A673 (cell line): ENCODE measurements at regions not wholly inside any gene's neighbourhood (a gene's known extent, or its start where the extent isn't known, plus 50 kb on each side); places are given as distances from the start of the nearest gene placed in this dataset.

Experiments used
- EZH2 ChIP-seq: fragments of 200-600 bp; sonication (generic); IDR thresholded peaks from 2 replicates; pipeline ENCODE4 v1.6.1; 2017; ENCODE audit warnings: borderline replicate concordance, low read depth, mild to moderate bottlenecking, mixed read lengths, antibody characterized with exemption, low read length; ENCODE audit not compliant: poor library complexity, severe bottlenecking
- TF ChIP-seq, protein P1 (sequence below): fragments of 300-800, 200-600 bp; sonication (generic); conservative IDR thresholded peaks from 2 replicates; pipeline ENCODE4 v1.5.1; 2017; ENCODE audit warnings: low read depth, mild to moderate bottlenecking, antibody characterized with exemption, low read length, moderate library complexity, mixed read lengths

DNA sequence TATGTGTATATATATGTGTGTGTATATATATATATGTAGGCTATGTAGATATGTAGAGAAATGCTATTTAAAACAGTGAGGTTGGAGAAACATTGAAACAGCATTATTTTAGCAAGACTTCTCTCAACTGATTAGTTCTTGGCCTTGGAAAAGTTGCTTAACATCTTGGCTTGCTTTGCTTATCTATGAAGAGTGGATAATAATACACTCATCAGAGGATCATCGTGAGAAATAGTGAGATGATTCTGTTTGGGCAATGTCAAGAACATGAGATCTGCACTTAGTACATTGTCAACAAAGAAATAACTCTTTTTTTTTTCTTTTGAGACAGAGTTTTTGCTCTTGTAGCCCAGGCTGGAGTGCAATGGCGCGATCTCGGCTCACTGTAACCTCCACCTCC, 128.3 kb downstream of the KLF5 start:
- no peak for TF ChIP-seq EZH2
- TF ChIP-seq, protein P1, sequence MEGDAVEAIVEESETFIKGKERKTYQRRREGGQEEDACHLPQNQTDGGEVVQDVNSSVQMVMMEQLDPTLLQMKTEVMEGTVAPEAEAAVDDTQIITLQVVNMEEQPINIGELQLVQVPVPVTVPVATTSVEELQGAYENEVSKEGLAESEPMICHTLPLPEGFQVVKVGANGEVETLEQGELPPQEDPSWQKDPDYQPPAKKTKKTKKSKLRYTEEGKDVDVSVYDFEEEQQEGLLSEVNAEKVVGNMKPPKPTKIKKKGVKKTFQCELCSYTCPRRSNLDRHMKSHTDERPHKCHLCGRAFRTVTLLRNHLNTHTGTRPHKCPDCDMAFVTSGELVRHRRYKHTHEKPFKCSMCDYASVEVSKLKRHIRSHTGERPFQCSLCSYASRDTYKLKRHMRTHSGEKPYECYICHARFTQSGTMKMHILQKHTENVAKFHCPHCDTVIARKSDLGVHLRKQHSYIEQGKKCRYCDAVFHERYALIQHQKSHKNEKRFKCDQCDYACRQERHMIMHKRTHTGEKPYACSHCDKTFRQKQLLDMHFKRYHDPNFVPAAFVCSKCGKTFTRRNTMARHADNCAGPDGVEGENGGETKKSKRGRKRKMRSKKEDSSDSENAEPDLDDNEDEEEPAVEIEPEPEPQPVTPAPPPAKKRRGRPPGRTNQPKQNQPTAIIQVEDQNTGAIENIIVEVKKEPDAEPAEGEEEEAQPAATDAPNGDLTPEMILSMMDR, result no peak
